Lower leg skin (tissue), 4 donors: ENCODE measurements at regions not wholly inside any gene's neighbourhood (a gene's known extent, or its start where the extent isn't known, plus 50 kb on each side); places are given as distances from the start of the nearest gene placed in this dataset.

ENCODE experiments used
- DNase-seq, 2 donors: peaks; one replicate each; pipeline ENCODE4 v3.0.0-alpha.2; 2019; ENCODE audit warnings: low spot score in 2 of 2
- H3K4me3 ChIP-seq: fragments of 200-600 bp; sonication (generic); 2 replicates; pipeline ENCODE4 v1.5.1; 2017; ENCODE audit warnings: mild to moderate bottlenecking, low read depth; ENCODE audit not compliant: poor library complexity, severe bottlenecking
- CTCF ChIP-seq, 3 donors: fragments of 450-650 bp; IDR thresholded peaks; one replicate each; pipeline ENCODE4 v1.5.1; 2016; ENCODE audit warnings: antibody characterized with exemption in 3 of 3, mild to moderate bottlenecking in 3 of 3, moderate library complexity in 2 of 3
- POLR2A ChIP-seq, 2 donors: fragments of 450-650 bp; IDR thresholded peaks; one replicate each; pipeline ENCODE4 v1.6.1; 2016 to 2017; ENCODE audit warnings: antibody characterized with exemption in 2 of 2, mild to moderate bottlenecking in 1 of 2, moderate library complexity in 1 of 2
- WGBS, 2 donors: methylation state at CpG; one replicate each; pipeline ENCODE4 v1.1.5; 2018; 5-methylcytosine and 5-hydroxymethylcytosine counted together
- intact Hi-C: fragments of 100-400 bp; cut with DNase I; formaldehyde crosslinking; loops from one replicate; pipeline ENCODE4 v1.15.0; 2023; ENCODE audit warnings: low total_unique reads

GRCh38 chr10:61187601-61188000 is 243.6 kb upstream of the RHOBTB1 start:
- no peak for DNase-seq
- TF ChIP-seq CTCF (IDR thresholded peaks at IDR 0.05) (no peak), POLR2A (IDR thresholded peaks at IDR 0.05) (no peak)
- 76 to 89% methylated on average over 1 of the region's 1 CpG for WGBS, 2 donors
- no peak overlapping the region for H3K4me3 ChIP-seq
- intact Hi-C loops: no loop called here

GRCh38 chr10:61186408-61186807 is 242.4 kb upstream of the RHOBTB1 start:
- 94 to 96% methylated on average over 8 of the region's 8 CpGs for WGBS, 2 donors
- DNase-seq: no peak
- TF ChIP-seq POLR2A (IDR thresholded peaks at IDR 0.05) (no peak), CTCF (IDR thresholded peaks at IDR 0.05) (no peak)
- intact Hi-C loops: no loop called here
- H3K4me3 ChIP-seq: no peak overlapping the region

DNA sequence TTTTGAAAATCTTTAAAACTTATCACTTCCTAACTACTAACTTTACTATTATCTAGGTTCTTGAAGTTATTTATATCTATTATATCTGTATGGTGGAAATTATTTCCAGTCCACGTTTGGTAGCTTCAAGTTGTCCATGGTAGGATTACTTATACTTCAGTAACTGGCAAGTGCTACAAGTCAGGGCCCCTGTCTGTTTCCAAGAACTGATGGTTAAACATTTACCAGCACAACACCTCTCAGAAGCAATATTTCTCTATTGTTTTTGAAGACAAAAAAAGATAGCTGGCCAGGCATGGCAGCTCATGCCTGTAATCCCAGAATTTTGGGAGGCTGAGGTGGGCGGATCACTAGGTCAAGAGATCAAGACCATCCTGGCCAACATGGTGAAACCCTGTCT is 240.4 kb upstream of the RHOBTB1 start:
- intact Hi-C loops: no loop called here
- TF ChIP-seq CTCF (IDR thresholded peaks at IDR 0.05): no peak
- no peak for TF ChIP-seq POLR2A (IDR thresholded peaks at IDR 0.05)
- WGBS, 2 donors: 83 to 95% methylated on average over 2 of the region's 2 CpGs
- no peak for DNase-seq
- no peak overlapping the region for H3K4me3 ChIP-seq

GRCh38 chr10:61183967-61184366 is 240.0 kb upstream of the RHOBTB1 start:
- TF ChIP-seq POLR2A (IDR thresholded peaks at IDR 0.05) (no peak), CTCF (IDR thresholded peaks at IDR 0.05) (no peak)
- intact Hi-C loops: no loop called here
- 83 to 90% methylated on average over 1 of the region's 1 CpG for WGBS, 2 donors
- DNase-seq: no peak
- H3K4me3 ChIP-seq: no peak overlapping the region

DNA sequence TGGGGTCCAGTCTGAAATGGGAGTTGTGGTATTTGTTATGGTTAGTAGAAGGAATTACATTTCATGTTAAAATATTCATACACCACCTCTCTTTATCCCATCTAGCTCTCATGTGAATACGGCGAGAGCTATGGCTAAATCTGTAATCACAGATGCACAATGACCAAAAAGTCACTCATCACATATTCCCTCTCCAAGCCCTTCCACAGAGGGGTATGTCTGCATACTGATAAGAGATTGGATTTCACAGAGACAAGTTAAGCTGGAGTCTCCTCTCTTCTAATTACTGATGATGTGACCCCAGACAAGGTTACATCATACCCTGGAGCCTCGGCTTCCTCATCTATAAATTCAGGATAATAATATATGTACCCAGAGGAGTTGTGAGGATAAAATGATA is 237.8 kb upstream of the RHOBTB1 start:
- no peak for DNase-seq
- H3K4me3 ChIP-seq: no peak overlapping the region
- TF ChIP-seq CTCF (IDR thresholded peaks at IDR 0.05) (no peak), POLR2A (IDR thresholded peaks at IDR 0.05) (no peak)
- WGBS, 2 donors: 93 to 96% methylated on average over 3 of the region's 3 CpGs
- intact Hi-C loops: no loop called here

- intact Hi-C loops: no loop called here
- WGBS, 2 donors: 69% methylated on average over 3 of the region's 3 CpGs
- H3K4me3 ChIP-seq: no peak overlapping the region
- TF ChIP-seq POLR2A (IDR thresholded peaks at IDR 0.05) (no peak), CTCF (IDR thresholded peaks at IDR 0.05) (no peak)
- no peak for DNase-seq
Observed at GRCh38 chr10:61179771-61180170, 235.8 kb upstream of the RHOBTB1 start.
